ENCODE measurements at regions not wholly inside any gene's neighbourhood (a gene's known extent, or its start where the extent isn't known, plus 50 kb on each side); places are given as distances from the start of the nearest gene placed in this dataset.

GRCh38 chr1:241443561-241443960 lies 76.0 kb downstream of the FH start:
- Histone ChIP-seq H3K9ac (ENCODE audit: low read length) (no peak overlapping the region), H3K4me2 (ENCODE audit: low read length) (no peak overlapping the region), H2AFZ (ENCODE audit: low read depth, low read length) (no peak overlapping the region), H3K79me2 (replicated peaks; ENCODE audit: insufficient read depth, low read length) (no peaks in the 10 kb centered on the region), H3K4me3 (ENCODE audit: low read length) (no peak overlapping the region), H3K9me3 (ENCODE audit: low read length) (no peaks in the 10 kb centered on the region), H3K9me2 (ENCODE audit: insufficient read depth, low read length) (no peaks in the 10 kb centered on the region), H3K27me3 (ENCODE audit: insufficient read depth, low read depth, low read length) (no peaks in the 10 kb centered on the region), H4K20me1 (ENCODE audit: insufficient read depth) (no peaks in the 10 kb centered on the region), H3K36me3 (ENCODE audit: insufficient read depth, low read length) (no peaks in the 10 kb centered on the region), H3F3A (ENCODE audit: insufficient read depth, low read length, poor library complexity, severe bottlenecking) (no peaks in the 10 kb centered on the region), H3K27ac (ENCODE audit: low read length) (no peak overlapping the region)
- TF ChIP-seq TAF1 (IDR thresholded peaks at IDR 0.05; ENCODE audit: low read depth) (no peak), REST (IDR thresholded peaks at IDR 0.05; ENCODE audit: borderline replicate concordance) (no peak), EP300 (conservative IDR thresholded peaks at IDR 0.05; ENCODE audit: poor library complexity, severe bottlenecking) (no peak), SMC3 (conservative IDR thresholded peaks at IDR 0.05; ENCODE audit: poor library complexity) (no peak), POLR2AphosphoS5 (IDR thresholded peaks at IDR 0.05) (no peak), MXI1 (conservative IDR thresholded peaks at IDR 0.05; ENCODE audit: poor library complexity, severe bottlenecking) (no peak), EZH2 (IDR thresholded peaks at IDR 0.05; ENCODE audit: borderline replicate concordance, insufficient read depth, low read length, poor library complexity, severe bottlenecking) (no peak), RAD21 (conservative IDR thresholded peaks at IDR 0.05) (no peak)
- TF ChIP-seq, protein P1, sequence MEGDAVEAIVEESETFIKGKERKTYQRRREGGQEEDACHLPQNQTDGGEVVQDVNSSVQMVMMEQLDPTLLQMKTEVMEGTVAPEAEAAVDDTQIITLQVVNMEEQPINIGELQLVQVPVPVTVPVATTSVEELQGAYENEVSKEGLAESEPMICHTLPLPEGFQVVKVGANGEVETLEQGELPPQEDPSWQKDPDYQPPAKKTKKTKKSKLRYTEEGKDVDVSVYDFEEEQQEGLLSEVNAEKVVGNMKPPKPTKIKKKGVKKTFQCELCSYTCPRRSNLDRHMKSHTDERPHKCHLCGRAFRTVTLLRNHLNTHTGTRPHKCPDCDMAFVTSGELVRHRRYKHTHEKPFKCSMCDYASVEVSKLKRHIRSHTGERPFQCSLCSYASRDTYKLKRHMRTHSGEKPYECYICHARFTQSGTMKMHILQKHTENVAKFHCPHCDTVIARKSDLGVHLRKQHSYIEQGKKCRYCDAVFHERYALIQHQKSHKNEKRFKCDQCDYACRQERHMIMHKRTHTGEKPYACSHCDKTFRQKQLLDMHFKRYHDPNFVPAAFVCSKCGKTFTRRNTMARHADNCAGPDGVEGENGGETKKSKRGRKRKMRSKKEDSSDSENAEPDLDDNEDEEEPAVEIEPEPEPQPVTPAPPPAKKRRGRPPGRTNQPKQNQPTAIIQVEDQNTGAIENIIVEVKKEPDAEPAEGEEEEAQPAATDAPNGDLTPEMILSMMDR (IDR thresholded peaks at IDR 0.05; ENCODE audit: poor library complexity, severe bottlenecking): no peak

DNA sequence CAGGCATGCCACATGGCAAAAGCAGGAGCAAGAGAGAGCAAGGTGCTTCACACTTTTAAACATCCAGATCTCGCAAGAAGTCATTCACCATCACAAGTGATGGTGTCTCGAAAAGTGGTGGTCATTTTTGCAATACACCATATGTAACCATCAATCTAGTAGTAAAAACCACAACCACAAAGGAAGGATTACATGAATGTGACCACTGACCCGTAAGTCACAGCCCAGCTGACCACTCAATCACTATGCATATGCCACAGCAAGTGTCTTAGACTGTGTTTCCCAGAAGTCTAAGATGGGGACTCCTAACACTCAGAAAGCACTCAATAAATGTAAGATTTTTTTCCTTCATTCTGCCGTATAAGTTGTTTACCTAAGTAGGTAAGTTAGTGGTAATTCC lies 76.9 kb downstream of the FH start:
- H3K36me3 ChIP-seq (ENCODE audit: insufficient read depth, low read length): no peaks in the 10 kb centered on the region
- no peak overlapping the region for H3K4me3 ChIP-seq (ENCODE audit: low read length)
- H3K79me2 ChIP-seq (replicated peaks; ENCODE audit: insufficient read depth, low read length): no peaks in the 10 kb centered on the region
- H3K27ac ChIP-seq (ENCODE audit: low read length): no peak overlapping the region
- no peaks in the 10 kb centered on the region for H3K27me3 ChIP-seq (ENCODE audit: insufficient read depth, low read depth, low read length)
- TF ChIP-seq SMC3 (conservative IDR thresholded peaks at IDR 0.05; ENCODE audit: poor library complexity): no peak
- TF ChIP-seq, protein P1 (IDR thresholded peaks at IDR 0.05; ENCODE audit: poor library complexity, severe bottlenecking): no peak
- no peak for TF ChIP-seq TAF1 (IDR thresholded peaks at IDR 0.05; ENCODE audit: low read depth)
- no peak for TF ChIP-seq EZH2 (IDR thresholded peaks at IDR 0.05; ENCODE audit: borderline replicate concordance, insufficient read depth, low read length, poor library complexity, severe bottlenecking)
- no peak for TF ChIP-seq POLR2AphosphoS5 (IDR thresholded peaks at IDR 0.05)
- no peak for TF ChIP-seq EP300 (conservative IDR thresholded peaks at IDR 0.05; ENCODE audit: poor library complexity, severe bottlenecking)
- TF ChIP-seq REST (IDR thresholded peaks at IDR 0.05; ENCODE audit: borderline replicate concordance): no peak
- H3K4me2 ChIP-seq (ENCODE audit: low read length): no peak overlapping the region
- H3K9me2 ChIP-seq (ENCODE audit: insufficient read depth, low read length): no peaks in the 10 kb centered on the region
- H3K9ac ChIP-seq (ENCODE audit: low read length): no peak overlapping the region
- H4K20me1 ChIP-seq (ENCODE audit: insufficient read depth): no peaks in the 10 kb centered on the region
- no peak overlapping the region for H2AFZ ChIP-seq (ENCODE audit: low read depth, low read length)
- H3K9me3 ChIP-seq (ENCODE audit: low read length): no peaks in the 10 kb centered on the region
- no peaks in the 10 kb centered on the region for H3F3A ChIP-seq (ENCODE audit: insufficient read depth, low read length, poor library complexity, severe bottlenecking)

Data from neural cell (in vitro differentiated cells).